GM12891 (cell line): ENCODE measurements at regions not wholly inside any gene's neighbourhood (a gene's known extent, or its start where the extent isn't known, plus 50 kb on each side); places are given as distances from the start of the nearest gene placed in this dataset.

ENCODE experiments used
- DNase-seq: peaks from one replicate; pipeline ENCODE4 v3.0.0; 2011; ENCODE audit warnings: low spot score; ENCODE audit not compliant: insufficient read length
- FAIRE-seq: peaks from 2 replicates; lab custom pipeline; 2011; peaks lifted over from hg19 to GRCh38; lab: Jason Lieb, UNC
- PAX5 ChIP-seq: IDR thresholded peaks from 2 replicates; pipeline ENCODE4 v1.6.1; 2011; ENCODE audit warnings: low read length, moderate library complexity, mild to moderate bottlenecking; ENCODE audit not compliant: insufficient read depth, severe bottlenecking
- POLR2A ChIP-seq: IDR thresholded peaks from 2 replicates; pipeline ENCODE4 v1.6.1; 2011; ENCODE audit warnings: low read depth, low read length, control low read depth
- POLR2AphosphoS5 ChIP-seq: IDR thresholded peaks from 2 replicates; pipeline ENCODE4 v1.6.1; 2011; ENCODE audit warnings: low read depth, low read length, control low read depth
- POU2F2 ChIP-seq: IDR thresholded peaks from 2 replicates; pipeline ENCODE4 v1.6.1; 2011; ENCODE audit warnings: low read depth, mild to moderate bottlenecking, control low read depth, low read length, moderate library complexity
- SPI1 ChIP-seq: IDR thresholded peaks from 2 replicates; pipeline ENCODE4 v1.6.1; 2011; ENCODE audit warnings: low read depth, low read length, control low read depth
- TAF1 ChIP-seq: IDR thresholded peaks from 2 replicates; pipeline ENCODE4 v1.6.1; 2011; ENCODE audit warnings: low read depth, low read length, control low read depth

- DNase-seq (no peak), FAIRE-seq (no peak)
- TF ChIP-seq TAF1 (no peak), POU2F2 (no peak), POLR2A (no peak), PAX5 (no peak), POLR2AphosphoS5 (no peak), SPI1 (no peak)
These were observed 128.9 kb downstream of the MAD2L1 start for GRCh38 chr4:119937746-119938145.

GRCh38 chr4:119933606-119934005 is 133.0 kb downstream of the MAD2L1 start:
- FAIRE-seq (no peak), DNase-seq (no peak)
- TF ChIP-seq POU2F2 (no peak), POLR2A (no peak), POLR2AphosphoS5 (no peak), PAX5 (no peak), SPI1 (no peak), TAF1 (no peak)

- DNase-seq (no peak), FAIRE-seq (no peak)
- TF ChIP-seq TAF1 (no peak), POU2F2 (no peak), SPI1 (peak; percentile 51; the same call in 1 of the 2 replicates), PAX5 (no peak), POLR2A (no peak), POLR2AphosphoS5 (no peak)
These were observed 134.4 kb downstream of the MAD2L1 start for GRCh38 chr4:119932277-119932676.

- no peak for DNase-seq
- FAIRE-seq, result no peak
- TF ChIP-seq POLR2A (no peak), POU2F2 (no peak), SPI1 (no peak), TAF1 (no peak), PAX5 (no peak), POLR2AphosphoS5 (no peak)
These were observed 136.1 kb downstream of the MAD2L1 start for GRCh38 chr4:119930546-119930945.

GRCh38 chr4:119921830-119922229 is 144.8 kb downstream of the MAD2L1 start:
- FAIRE-seq, result no peak
- TF ChIP-seq POLR2A (no peak), POU2F2 (no peak), SPI1 (no peak), POLR2AphosphoS5 (no peak), PAX5 (no peak), TAF1 (no peak)
- no peak for DNase-seq

- DNase-seq (no peak), FAIRE-seq (no peak)
- TF ChIP-seq SPI1 (no peak), POLR2A (no peak), POLR2AphosphoS5 (no peak), TAF1 (no peak), PAX5 (no peak), POU2F2 (no peak)
These were observed 160.4 kb downstream of the MAD2L1 start for GRCh38 chr4:119906277-119906676.

GRCh38 chr4:119898211-119898610 is 168.4 kb downstream of the MAD2L1 start:
- no peak for TF ChIP-seq SPI1
- no peak for TF ChIP-seq POLR2AphosphoS5
- no peak for TF ChIP-seq POLR2A
- no peak for TF ChIP-seq POU2F2
- TF ChIP-seq PAX5, result no peak
- TF ChIP-seq TAF1, result no peak
- FAIRE-seq (no peak), DNase-seq (no peak)

GRCh38 chr4:119897260-119897659 is 169.4 kb downstream of the MAD2L1 start:
- no peak for DNase-seq
- FAIRE-seq, result no peak
- TF ChIP-seq PAX5 (no peak), POLR2A (no peak), SPI1 (no peak), POU2F2 (no peak), TAF1 (no peak), POLR2AphosphoS5 (no peak)

- no peak for FAIRE-seq
- no peak for DNase-seq
These were observed 171.9 kb downstream of the MAD2L1 start for GRCh38 chr4:119894650-119895208.

GRCh38 chr4:119873794-119874325 is 192.8 kb downstream of the MAD2L1 start:
- FAIRE-seq (no peak), DNase-seq (no peak)

More at GRCh38 chr4:119894650-119895208, 171.9 kb downstream of the MAD2L1 start:
- TF ChIP-seq POU2F2, result no peak
- TF ChIP-seq SPI1, result no peak
- TF ChIP-seq POLR2A, result no peak
- TF ChIP-seq TAF1, result no peak
- no peak for TF ChIP-seq POLR2AphosphoS5
- TF ChIP-seq PAX5, result no peak

GRCh38 chr4:119873132-119873531 is 193.5 kb downstream of the MAD2L1 start:
- FAIRE-seq (no peak), DNase-seq (no peak)
- TF ChIP-seq POU2F2 (no peak), PAX5 (no peak), POLR2A (no peak), SPI1 (no peak), TAF1 (no peak), POLR2AphosphoS5 (no peak)

More at GRCh38 chr4:119873794-119874325, 192.8 kb downstream of the MAD2L1 start:
- no peak for TF ChIP-seq PAX5
- no peak for TF ChIP-seq TAF1
- no peak for TF ChIP-seq SPI1
- no peak for TF ChIP-seq POLR2A
- no peak for TF ChIP-seq POLR2AphosphoS5
- TF ChIP-seq POU2F2, result no peak

GRCh38 chr4:119872371-119873016 is 194.2 kb downstream of the MAD2L1 start:
- FAIRE-seq, result no peak
- TF ChIP-seq PAX5, result no peak
- no peak for TF ChIP-seq POU2F2
- no peak for TF ChIP-seq POLR2AphosphoS5
- no peak for TF ChIP-seq TAF1
- no peak for TF ChIP-seq SPI1
- no peak for TF ChIP-seq POLR2A
- no peak for DNase-seq
